ENCODE measurements at regions not wholly inside any gene's neighbourhood (a gene's known extent, or its start where the extent isn't known, plus 50 kb on each side); places are given as distances from the start of the nearest gene placed in this dataset.
A peak's percentile ranks its signal among the peaks of the same experiment; 100 is the strongest.
"Not testable (repeated sequence)": the region's sequence is repeated elsewhere in the genome, so short reads cannot be mapped to it uniquely, and the experiment has no call there.

GRCh38 chr7:48992816-48993215, 68.5 kb downstream of the CDC14C start:
- no peak for DNase-seq

DNA sequence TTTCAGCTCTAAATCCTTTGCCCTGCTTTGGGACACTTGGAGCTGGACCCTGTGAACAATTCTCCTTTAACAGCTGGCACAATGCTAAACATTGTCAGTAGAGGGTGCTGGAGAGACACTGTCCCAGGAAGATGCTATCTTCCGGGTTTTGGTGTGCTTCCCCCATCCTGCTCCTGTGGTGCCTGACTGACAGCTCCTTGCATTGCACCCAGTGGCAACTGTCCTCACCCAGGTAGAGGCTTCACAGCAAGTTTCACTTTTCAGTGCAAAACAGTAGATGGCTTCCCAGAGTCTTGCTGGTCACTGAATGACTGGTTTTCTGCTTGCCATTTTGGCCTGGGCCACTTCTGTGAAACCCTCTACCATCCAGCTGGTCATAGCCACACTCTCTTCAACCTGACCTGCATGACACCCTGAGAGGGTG, 77.3 kb downstream of the CDC14C start:
- DNase-seq, result peak; percentile 1

DNA sequence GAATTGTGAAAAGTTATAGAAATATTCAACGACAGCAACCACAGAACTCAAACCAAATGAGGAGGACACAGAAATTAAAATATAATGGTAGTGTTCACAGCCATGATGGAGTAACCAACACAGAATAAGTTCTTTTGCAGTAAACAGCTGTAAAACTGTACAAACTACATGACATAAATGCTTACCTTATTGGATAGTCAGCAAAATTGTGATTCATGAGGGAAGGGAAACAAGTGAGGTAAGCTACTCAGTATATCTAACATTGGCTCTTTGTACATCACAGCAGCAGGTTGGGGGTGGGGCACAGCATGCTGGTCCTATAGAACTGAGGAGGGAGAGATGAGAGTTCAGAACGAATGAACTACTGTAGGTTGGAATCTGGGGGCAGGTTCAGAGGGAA, 86.4 kb downstream of the CDC14C start:
- DNase-seq, result no peak

DNA sequence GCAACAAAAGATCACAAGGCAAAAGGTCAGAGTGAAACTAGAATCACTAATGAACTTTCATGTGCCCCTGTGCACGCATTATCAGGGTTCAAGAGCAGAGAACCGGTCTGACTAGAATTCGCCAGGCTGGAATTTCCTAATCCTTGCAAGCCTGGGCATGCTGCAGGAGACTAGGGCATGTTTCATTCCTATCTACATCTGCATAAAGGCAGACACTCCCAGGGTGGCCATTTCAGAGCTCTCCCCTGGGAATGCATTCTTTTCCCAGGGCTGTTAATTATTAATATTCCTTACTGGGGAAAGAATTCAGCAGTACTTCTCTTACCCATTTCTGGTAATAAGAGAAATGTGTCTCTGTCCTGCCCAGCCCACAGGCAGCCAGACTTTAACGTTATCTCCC, 90.5 kb downstream of the CDC14C start:
- no peak for DNase-seq

GRCh38 chr7:49020145-49020544, 95.8 kb downstream of the CDC14C start:
- DNase-seq, result no peak

GRCh38 chr7:49022448-49022847, 98.1 kb downstream of the CDC14C start:
- no peak for DNase-seq

GRCh38 chr7:49023345-49024328, 99.3 kb downstream of the CDC14C start:
- no peak for DNase-seq

- no peak for DNase-seq
Measured at GRCh38 chr7:49030221-49030620, 105.9 kb downstream of the CDC14C start.

DNA sequence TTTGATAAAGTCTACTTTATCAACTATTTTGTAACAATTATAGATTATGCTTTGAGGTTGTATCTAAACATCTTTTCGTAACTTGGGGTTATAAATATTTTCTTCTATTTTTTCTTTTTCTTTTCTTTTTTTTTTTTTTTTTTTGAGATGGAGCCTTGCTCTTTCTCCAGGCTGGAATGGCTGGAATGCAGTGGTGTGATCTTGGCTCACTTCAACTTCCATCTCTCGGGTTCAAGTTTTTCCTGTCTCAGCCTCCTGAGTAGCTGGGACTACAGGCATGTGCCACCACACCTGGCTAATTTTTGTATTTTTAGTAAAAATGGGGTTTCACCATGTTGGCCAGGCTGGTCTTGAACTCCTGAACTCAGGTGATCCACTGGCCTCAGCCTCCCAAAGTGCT, 108.8 kb downstream of the CDC14C start:
- not testable (repeated sequence) for DNase-seq

DNA sequence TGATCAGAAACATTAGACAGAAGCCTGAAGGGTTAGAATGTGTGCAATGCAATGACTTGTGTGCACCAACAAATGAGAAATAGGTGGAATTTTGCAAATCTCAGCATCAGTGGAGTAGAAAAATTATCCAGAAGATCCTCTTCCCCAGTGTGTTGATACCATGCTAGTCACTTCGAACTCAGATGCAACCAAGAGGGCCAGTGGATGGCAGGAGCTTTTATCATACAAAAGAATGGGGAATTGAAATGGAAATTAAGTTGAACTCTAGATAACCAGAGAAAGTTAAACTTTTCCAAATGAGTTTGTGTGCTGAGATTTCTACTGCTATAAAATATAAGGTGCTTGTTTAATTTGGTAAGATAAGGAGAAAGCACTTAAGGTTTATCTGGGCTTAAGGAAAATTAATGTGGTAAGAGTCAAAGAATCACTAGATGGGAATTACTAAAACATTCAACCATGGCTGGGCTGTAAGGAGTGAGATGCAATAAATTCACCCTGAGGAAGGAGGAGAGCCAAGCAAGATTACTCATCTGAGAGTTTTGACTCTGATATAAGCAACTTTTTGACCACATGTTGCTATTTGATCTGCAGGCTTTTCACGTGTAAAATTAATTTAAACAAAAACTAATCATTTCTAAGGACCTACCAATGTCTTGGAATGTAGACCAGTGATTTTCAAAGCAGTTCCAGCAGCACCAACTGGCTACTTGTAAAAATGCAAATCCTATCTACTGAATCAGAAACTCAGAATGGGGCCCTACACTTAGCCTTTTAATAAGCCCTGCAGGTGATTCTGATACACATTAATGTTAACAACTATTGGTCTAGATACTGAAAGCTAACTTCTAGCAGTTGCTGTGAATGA, 113.2 kb downstream of the CDC14C start:
- no peak for DNase-seq

- no peak for DNase-seq
Measured at GRCh38 chr7:49038821-49039358, 114.5 kb downstream of the CDC14C start.

- DNase-seq, result no peak
Measured at GRCh38 chr7:49060743-49061142, 136.4 kb downstream of the CDC14C start.

GRCh38 chr7:49074538-49074937, 150.2 kb downstream of the CDC14C start:
- no peak for DNase-seq

GRCh38 chr7:49080896-49081475, 156.6 kb downstream of the CDC14C start:
- DNase-seq, result no peak

GRCh38 chr7:49088017-49088416, 163.7 kb downstream of the CDC14C start:
- no peak for DNase-seq

- DNase-seq, result no peak
Measured at GRCh38 chr7:49089717-49090116, 165.4 kb downstream of the CDC14C start.

DNA sequence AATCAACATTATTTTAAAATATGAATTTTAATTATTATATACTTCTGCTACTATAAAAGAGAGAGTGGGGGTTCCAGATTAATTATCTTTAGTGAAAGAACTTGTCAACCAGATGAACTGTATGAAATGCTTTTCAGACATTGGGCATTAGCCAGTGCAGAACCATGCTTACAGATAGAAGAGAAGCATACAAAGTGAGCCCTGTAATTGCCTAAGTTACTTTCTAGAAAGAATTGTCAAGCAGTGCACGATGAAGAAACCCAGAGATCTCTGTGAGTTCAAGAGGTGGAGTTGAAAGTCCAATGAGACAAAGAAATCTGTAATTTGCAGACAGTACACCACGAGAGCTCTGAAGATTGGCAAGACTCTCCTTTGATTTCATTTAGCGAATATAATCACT, 166.7 kb downstream of the CDC14C start:
- DNase-seq, result no peak

GRCh38 chr7:49091519-49091918, 167.2 kb downstream of the CDC14C start:
- DNase-seq, result no peak

GRCh38 chr7:49093218-49093617, 168.9 kb downstream of the CDC14C start:
- no peak for DNase-seq

DNA sequence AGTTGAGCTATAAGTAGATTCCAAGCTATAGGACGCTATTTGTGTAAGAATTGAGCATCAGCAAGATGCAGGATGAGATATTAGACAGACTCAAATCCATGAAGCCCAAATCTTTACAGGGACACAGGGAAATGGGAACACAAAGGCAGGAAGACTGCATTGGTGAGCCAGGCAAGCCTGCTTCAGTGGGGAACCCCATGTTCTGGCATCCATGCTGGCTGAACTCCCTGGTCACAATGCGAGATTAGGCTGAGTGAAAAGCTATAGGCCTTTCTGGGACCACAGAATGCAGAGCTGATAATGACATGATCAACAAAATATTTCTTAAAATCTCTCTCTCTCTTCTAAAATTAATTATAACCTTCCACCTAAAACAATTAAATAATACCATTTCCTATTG, 170.5 kb downstream of the CDC14C start:
- DNase-seq, result no peak

DNA sequence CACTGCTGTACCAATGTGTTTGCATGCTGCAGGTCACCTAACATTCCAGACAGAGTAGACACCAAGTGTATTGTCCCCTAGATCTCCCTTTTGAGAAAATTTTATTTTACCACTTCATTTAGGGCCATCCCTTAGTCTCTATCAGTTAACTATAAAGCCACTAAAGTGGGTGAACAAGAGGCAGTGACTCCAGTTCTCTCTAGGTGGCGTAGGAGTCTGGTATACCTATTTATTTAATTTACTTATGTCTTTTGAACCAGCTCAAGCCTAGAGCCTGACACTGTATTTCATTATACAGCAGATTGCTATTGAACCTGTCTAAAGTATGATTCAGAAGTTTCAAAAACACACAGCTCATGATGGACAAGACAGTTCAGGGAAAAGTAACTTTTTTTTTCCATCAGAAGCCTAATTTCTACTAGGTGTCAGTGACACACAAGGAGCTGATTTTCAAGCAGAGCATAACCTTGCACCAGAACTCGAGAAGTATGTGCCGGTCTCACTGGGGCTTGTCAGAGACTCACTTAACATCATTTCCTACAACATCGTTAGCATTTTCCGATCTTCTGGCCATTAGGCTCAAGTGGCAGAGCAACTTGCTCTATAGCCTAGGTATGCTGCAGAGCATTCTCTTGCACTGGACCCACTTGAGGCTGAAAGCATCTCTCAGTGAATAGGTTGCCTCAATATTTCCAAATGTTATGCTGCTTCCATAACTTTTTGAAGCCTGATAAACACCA, 175.4 kb downstream of the CDC14C start:
- no peak for DNase-seq

Data from stimulated activated CD4-positive, alpha-beta T cell treated with anti-CD3 and anti-CD28 coated beads, Interleukin-15, amount 100 ng/mL, for 24 hours (primary cell).